Testis (tissue), 2 donors: ENCODE measurements at regions not wholly inside any gene's neighbourhood (a gene's known extent, or its start where the extent isn't known, plus 50 kb on each side); places are given as distances from the start of the nearest gene placed in this dataset.

ENCODE experiments used
- DNase-seq: peaks from one replicate; pipeline ENCODE4 v3.0.0-alpha.2; 2019
- H3K27ac ChIP-seq, 2 donors: fragments of 200-600 bp; sonication (generic); one replicate each; pipeline ENCODE4 v1.5.1; 2019
- H3K27me3 ChIP-seq: fragments of 200-600 bp; sonication (generic); one replicate; pipeline ENCODE4 v1.5.1; 2019
- H3K36me3 ChIP-seq: fragments of 200-600 bp; sonication (generic); one replicate; pipeline ENCODE4 v1.5.1; 2017; ENCODE audit warnings: low read depth; ENCODE audit errors: missing control alignments
- H3K4me1 ChIP-seq: fragments of 200-600 bp; sonication (generic); one replicate; pipeline ENCODE4 v1.5.1; 2019
- H3K4me3 ChIP-seq, 2 donors: fragments of 200-600 bp; sonication (generic); one replicate each; pipeline ENCODE4 v1.5.1; 2017 to 2019
- H3K9me3 ChIP-seq: fragments of 200-600 bp; sonication (generic); one replicate; pipeline ENCODE4 v1.5.1; 2017
- POLR2A ChIP-seq: fragments of 450-650 bp; IDR thresholded peaks from one replicate; pipeline ENCODE4 v1.6.1; 2017; ENCODE audit warnings: antibody characterized with exemption, mild to moderate bottlenecking, moderate library complexity
- WGBS, 2 donors: methylation state at CpG; one replicate each; pipeline ENCODE4 v1.1.5; 2018; 5-methylcytosine and 5-hydroxymethylcytosine counted together
- intact Hi-C: fragments of 100-400 bp; cut with DNase I; formaldehyde crosslinking; loops from one replicate; pipeline ENCODE4 v1.15.1; 2023; ENCODE audit warnings: low total_unique reads
- TF ChIP-seq, protein P1 (sequence below), 3 experiments: fragments of 450-650 bp in 2 of 3; fragments of 200-600 bp in 1 of 3; sonication (generic) in 1 of 3; IDR thresholded peaks; one replicate each; pipeline ENCODE4 v1.5.1; 2016 to 2019; ENCODE audit warnings: antibody characterized with exemption in 3 of 3, mild to moderate bottlenecking in 2 of 3, moderate library complexity in 1 of 3

DNA sequence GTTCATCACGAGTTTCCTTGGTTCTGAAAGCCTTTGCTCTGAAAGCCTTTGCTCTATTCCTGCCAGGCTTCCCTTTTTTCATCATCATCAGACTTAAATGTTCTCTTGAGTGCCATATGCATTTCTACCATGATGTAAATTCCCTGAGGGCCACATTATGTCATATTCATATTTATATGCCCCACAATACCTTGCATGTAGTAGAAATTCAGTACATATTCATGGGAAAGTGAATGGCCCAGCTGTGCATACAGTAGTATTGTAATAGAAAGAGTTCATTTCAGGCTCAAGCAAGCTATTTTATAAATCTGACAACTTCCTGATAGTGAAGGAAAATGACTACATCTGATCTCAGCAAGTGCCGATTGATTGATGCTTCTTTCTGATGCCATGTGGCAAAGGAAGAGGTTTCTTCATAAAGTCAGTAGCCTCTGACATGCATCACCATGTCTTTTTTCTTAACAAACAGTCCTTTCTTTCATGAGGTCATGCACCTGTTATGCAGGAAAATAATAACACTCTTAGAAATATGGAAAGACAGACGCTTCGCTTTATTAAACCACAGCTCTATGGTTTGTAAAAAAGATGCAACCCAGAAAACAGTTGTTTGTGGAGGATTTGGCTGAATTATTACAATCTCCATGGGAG lies 308.7 kb downstream of the SAMD5 start:
- H3K9me3 ChIP-seq: no peaks in the 10 kb centered on the region
- WGBS, 2 donors: 78 to 89% methylated on average over 4 of the region's 4 CpGs
- no peak for DNase-seq
- H3K4me1 ChIP-seq: no peaks in the 10 kb centered on the region
- no peak overlapping the region for H3K4me3 ChIP-seq
- no peaks in the 10 kb centered on the region for H3K27me3 ChIP-seq
- H3K36me3 ChIP-seq: no peaks in the 10 kb centered on the region
- TF ChIP-seq, protein P1, sequence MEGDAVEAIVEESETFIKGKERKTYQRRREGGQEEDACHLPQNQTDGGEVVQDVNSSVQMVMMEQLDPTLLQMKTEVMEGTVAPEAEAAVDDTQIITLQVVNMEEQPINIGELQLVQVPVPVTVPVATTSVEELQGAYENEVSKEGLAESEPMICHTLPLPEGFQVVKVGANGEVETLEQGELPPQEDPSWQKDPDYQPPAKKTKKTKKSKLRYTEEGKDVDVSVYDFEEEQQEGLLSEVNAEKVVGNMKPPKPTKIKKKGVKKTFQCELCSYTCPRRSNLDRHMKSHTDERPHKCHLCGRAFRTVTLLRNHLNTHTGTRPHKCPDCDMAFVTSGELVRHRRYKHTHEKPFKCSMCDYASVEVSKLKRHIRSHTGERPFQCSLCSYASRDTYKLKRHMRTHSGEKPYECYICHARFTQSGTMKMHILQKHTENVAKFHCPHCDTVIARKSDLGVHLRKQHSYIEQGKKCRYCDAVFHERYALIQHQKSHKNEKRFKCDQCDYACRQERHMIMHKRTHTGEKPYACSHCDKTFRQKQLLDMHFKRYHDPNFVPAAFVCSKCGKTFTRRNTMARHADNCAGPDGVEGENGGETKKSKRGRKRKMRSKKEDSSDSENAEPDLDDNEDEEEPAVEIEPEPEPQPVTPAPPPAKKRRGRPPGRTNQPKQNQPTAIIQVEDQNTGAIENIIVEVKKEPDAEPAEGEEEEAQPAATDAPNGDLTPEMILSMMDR (IDR thresholded peaks at IDR 0.05): no peak
- no peak for TF ChIP-seq POLR2A
- no peak overlapping the region for H3K27ac ChIP-seq
- intact Hi-C loops: no loop called here

DNA sequence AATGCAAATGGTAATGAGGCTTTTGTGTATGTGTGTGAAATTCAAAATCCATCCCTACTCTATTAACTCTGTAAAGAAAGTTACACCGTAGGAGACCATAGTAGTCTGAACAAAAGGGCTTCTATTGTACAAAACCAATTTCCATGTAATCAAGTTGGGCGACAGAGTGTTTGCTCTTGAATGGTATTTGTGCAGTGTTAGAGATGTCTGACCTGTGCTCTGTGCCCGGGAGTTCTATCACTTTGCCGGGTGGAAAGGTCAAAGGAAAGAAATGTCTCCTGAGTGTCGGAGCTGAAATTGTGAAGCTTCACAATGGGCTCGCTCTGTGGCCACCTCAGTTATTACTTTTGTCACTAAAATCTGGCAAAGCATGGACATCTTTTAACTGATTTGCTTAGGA lies 312.0 kb downstream of the SAMD5 start:
- Histone ChIP-seq H3K9me3 (no peaks in the 10 kb centered on the region), H3K27ac (no peak overlapping the region), H3K4me3 (no peak overlapping the region), H3K36me3 (no peaks in the 10 kb centered on the region), H3K4me1 (no peaks in the 10 kb centered on the region), H3K27me3 (no peaks in the 10 kb centered on the region)
- TF ChIP-seq, protein P1 (IDR thresholded peaks at IDR 0.05): no peak
- no peak for TF ChIP-seq POLR2A
- intact Hi-C loops: no loop called here
- 76% methylated on average over 6 of the region's 6 CpGs for WGBS, 2 donors
- no peak for DNase-seq

DNA sequence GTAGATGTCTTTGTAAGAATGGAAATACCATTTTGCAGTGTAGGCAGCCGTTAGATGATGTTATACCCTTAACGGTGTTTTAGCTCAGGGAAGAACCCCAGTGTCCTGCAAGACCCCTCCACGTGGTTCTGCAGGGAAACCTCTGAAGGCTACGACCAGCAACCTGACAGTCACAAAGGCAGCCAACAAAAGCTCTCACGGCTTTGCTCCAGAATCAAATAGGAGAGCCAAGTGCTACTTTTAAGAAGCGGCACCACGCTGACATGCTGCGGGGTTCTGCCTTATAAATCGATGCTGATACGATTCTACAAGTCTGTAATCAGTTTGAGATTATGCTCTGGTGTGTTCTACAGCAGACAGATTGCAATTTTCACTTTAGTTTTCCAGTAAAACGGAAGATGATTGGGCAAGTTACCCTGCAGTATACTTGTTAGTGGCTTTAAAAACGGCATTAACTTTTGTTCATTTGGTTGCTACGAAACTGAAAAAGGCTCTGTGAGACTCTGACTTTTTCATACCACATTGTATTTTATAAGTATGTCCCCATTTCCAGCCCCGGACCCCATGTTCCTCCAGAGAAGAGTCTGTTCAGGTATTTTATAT lies 312.9 kb downstream of the SAMD5 start:
- H3K27ac ChIP-seq: no peak overlapping the region
- H3K4me1 ChIP-seq: no peaks in the 10 kb centered on the region
- no peaks in the 10 kb centered on the region for H3K9me3 ChIP-seq
- no peaks in the 10 kb centered on the region for H3K36me3 ChIP-seq
- no peak for DNase-seq
- WGBS, 2 donors: 65 to 77% methylated on average over 14 of the region's 14 CpGs
- intact Hi-C loops: no loop called here
- no peaks in the 10 kb centered on the region for H3K27me3 ChIP-seq
- H3K4me3 ChIP-seq: no peak overlapping the region
- no peak for TF ChIP-seq POLR2A

DNA sequence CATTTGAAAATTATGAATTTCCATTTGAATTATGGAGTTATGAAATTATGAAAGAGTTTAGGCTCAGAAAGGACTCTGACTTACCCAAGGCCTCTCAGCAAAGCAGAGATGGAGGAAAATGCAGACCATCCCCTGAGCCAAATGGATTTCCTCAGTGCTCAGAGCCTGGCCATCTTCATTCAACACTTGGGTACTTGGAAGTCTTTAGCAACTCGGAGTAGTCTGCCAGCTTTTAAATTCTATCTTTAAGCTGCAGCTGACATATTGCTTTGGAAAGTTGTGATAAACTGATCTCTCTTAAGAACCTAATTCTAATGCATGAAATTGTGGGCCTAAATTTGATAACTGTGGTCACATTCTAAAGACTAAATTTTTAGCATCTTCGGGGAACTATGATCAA lies 315.4 kb downstream of the SAMD5 start:
- H3K9me3 ChIP-seq: no peaks in the 10 kb centered on the region
- no peak for DNase-seq
- TF ChIP-seq POLR2A: no peak
- TF ChIP-seq, protein P1 (IDR thresholded peaks at IDR 0.05): no peak
- H3K4me3 ChIP-seq: no peak overlapping the region
- 72 to 90% methylated on average over 2 of the region's 2 CpGs for WGBS, 2 donors
- no peaks in the 10 kb centered on the region for H3K36me3 ChIP-seq
- no peak overlapping the region for H3K27ac ChIP-seq
- no peaks in the 10 kb centered on the region for H3K27me3 ChIP-seq
- intact Hi-C loops: no loop called here
- no peaks in the 10 kb centered on the region for H3K4me1 ChIP-seq

DNA sequence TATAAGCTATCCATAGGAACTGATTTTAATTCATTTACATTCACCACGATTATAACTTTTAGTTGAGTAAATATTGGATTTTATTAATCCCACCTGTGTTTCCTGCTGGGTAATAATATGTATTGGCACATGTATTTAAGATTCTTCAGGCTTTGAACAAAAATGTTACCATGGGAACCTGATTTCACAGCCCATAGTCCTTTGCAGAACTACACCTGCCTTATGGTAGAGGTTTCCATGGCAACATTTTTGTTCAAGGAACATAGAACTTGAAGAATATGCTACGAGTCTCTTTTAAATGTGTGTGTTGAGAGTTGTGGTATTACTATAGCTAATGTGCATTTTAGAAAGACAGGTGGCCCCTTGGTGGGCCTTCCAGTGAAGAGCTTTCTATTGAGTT lies 317.4 kb downstream of the SAMD5 start:
- Histone ChIP-seq H3K36me3 (no peaks in the 10 kb centered on the region), H3K9me3 (no peaks in the 10 kb centered on the region), H3K27ac (no peak overlapping the region), H3K4me3 (no peak overlapping the region), H3K27me3 (no peaks in the 10 kb centered on the region), H3K4me1 (no peaks in the 10 kb centered on the region)
- no peak for DNase-seq
- TF ChIP-seq POLR2A: no peak
- TF ChIP-seq, protein P1 (IDR thresholded peaks at IDR 0.05): no peak
- 88 to 90% methylated on average over 2 of the region's 2 CpGs for WGBS, 2 donors
- intact Hi-C loops: no loop called here
